H1 (cell line): ENCODE measurements at regions not wholly inside any gene's neighbourhood (a gene's known extent, or its start where the extent isn't known, plus 50 kb on each side); places are given as distances from the start of the nearest gene placed in this dataset.

ENCODE experiments used
- CTCF ChIA-PET: fragments of 300-600 bp; sonication (Branson Sonifier 250); formaldehyde crosslinking; loops from one replicate; lab custom pipeline; 2021; ENCODE audit not compliant: partially characterized antibody; lab: Charles Lee
- POLR2A ChIA-PET: fragments of 300-600 bp; sonication (Branson Sonifier 250); formaldehyde crosslinking; loops from one replicate; lab custom pipeline; 2021; ENCODE audit warnings: inconsistent platforms; ENCODE audit not compliant: partially characterized antibody; lab: Charles Lee
- DNase-seq, 2 experiments: peaks; one replicate each; pipeline versions ENCODE4 v3.0.0 to v3.0.0-alpha.2; 2010 to 2022; ENCODE audit warnings: low spot score in 2 of 2, low read depth in 1 of 2, mixed read lengths in 1 of 2
- FAIRE-seq: peaks from 2 replicates; lab custom pipeline; 2011; peaks lifted over from hg19 to GRCh38; lab: Jason Lieb, UNC
- H2AFZ ChIP-seq: 2 replicates; pipeline ENCODE4 v1.8.1; 2012; ENCODE audit warnings: low read length, inconsistent platforms
- H2AK5ac ChIP-seq: 2 replicates; pipeline ENCODE4 v1.6.1; 2013; ENCODE audit warnings: low read depth, low read length
- H2BK120ac ChIP-seq: replicated peaks from 2 replicates; pipeline ENCODE3; 2013; ENCODE audit warnings: low read depth, low read length, inconsistent platforms
- H2BK12ac ChIP-seq: 2 replicates; pipeline ENCODE4 v1.6.1; 2013; ENCODE audit warnings: low read depth, low read length
- H2BK15ac ChIP-seq: 2 replicates; pipeline ENCODE4 v1.6.1; 2013; ENCODE audit warnings: low read length
- H2BK20ac ChIP-seq: 2 replicates; pipeline ENCODE4 v1.6.1; 2013; ENCODE audit warnings: low read length
- H2BK5ac ChIP-seq: 2 replicates; pipeline ENCODE4 v1.6.1; 2013; ENCODE audit warnings: low read depth, low read length
- H3K14ac ChIP-seq: 2 replicates; pipeline ENCODE4 v1.6.1; 2013; ENCODE audit warnings: inconsistent platforms; ENCODE audit not compliant: insufficient read length
- H3K18ac ChIP-seq: 2 replicates; pipeline ENCODE4 v1.6.1; 2013; ENCODE audit warnings: low read length; ENCODE audit errors: extremely low read depth
- H3K23ac ChIP-seq: 2 replicates; pipeline ENCODE4 v1.6.1; 2013; ENCODE audit warnings: inconsistent platforms; ENCODE audit not compliant: insufficient read length
- H3K23me2 ChIP-seq: 2 replicates; pipeline ENCODE4 v1.6.1; 2013; ENCODE audit warnings: low read depth, low read length
- H3K27ac ChIP-seq: 2 replicates; pipeline ENCODE4 v1.6.1; 2011; ENCODE audit warnings: low read depth, low read length, inconsistent platforms
- H3K27me3 ChIP-seq, 4 experiments: replicated peaks in 1 of 4; 1 replicate in 1 of 4; 2 replicates in 3 of 4; pipeline versions ENCODE4 v1.6.1 to v1.8.1; 2011 to 2013; ENCODE audit warnings: low read length in 3 of 4, mild to moderate bottlenecking in 3 of 4, inconsistent platforms in 2 of 4, mixed read lengths in 2 of 4, moderate library complexity in 1 of 4; ENCODE audit not compliant: control insufficient read depth in 3 of 4, insufficient read depth in 3 of 4; ENCODE audit errors: extremely low read depth in 1 of 4
- H3K36me3 ChIP-seq, 4 experiments: 2 replicates each; pipeline versions ENCODE4 v1.6.1 to v1.8.1; 2011 to 2013; ENCODE audit warnings: mild to moderate bottlenecking in 4 of 4, low read length in 3 of 4, moderate library complexity in 2 of 4, control low read depth in 1 of 4, inconsistent platforms in 1 of 4; ENCODE audit not compliant: insufficient read depth in 4 of 4, control insufficient read depth in 2 of 4
- H3K4ac ChIP-seq: replicated peaks from 2 replicates; pipeline ENCODE3; 2013; ENCODE audit warnings: low read length, low read depth, mixed read lengths, inconsistent platforms; ENCODE audit not compliant: insufficient read length
- H3K4me1 ChIP-seq, 4 experiments: replicated peaks in 1 of 4; 1 replicate in 1 of 4; 2 replicates in 3 of 4; pipeline versions ENCODE4 v1.6.1 to v1.8.1; 2011 to 2013; ENCODE audit warnings: low read length in 3 of 4, inconsistent platforms in 2 of 4, mixed read lengths in 1 of 4; ENCODE audit not compliant: insufficient read depth in 4 of 4, control insufficient read depth in 3 of 4
- H3K4me2 ChIP-seq, 2 experiments: 2 replicates each; pipeline versions ENCODE4 v1.6.1 to v1.8.1; 2011 to 2013; ENCODE audit warnings: low read depth in 2 of 2, low read length in 2 of 2, control low read depth in 1 of 2, inconsistent platforms in 1 of 2, mild to moderate bottlenecking in 1 of 2; ENCODE audit not compliant: insufficient read depth in 1 of 2
- H3K4me3 ChIP-seq, 4 experiments: fragments of 200-600, 300-600 bp in 1 of 4; sonication (generic), shearing (Covaris generic), sonication (Bioruptor Twin) in 1 of 4; 2 replicates each; pipeline versions ENCODE4 v1.5.1 to v1.8.1; 2011 to 2016; ENCODE audit warnings: low read length in 4 of 4, low read depth in 3 of 4, control low read depth in 2 of 4, inconsistent platforms in 2 of 4, mild to moderate bottlenecking in 2 of 4, mixed read lengths in 1 of 4, moderate library complexity in 1 of 4; ENCODE audit not compliant: insufficient read depth in 2 of 4; ENCODE audit errors: extremely low read depth in 1 of 4
- H3K56ac ChIP-seq: replicated peaks from 2 replicates; pipeline ENCODE3; 2013; ENCODE audit warnings: low read depth, mild to moderate bottlenecking, mixed read lengths, low read length, inconsistent platforms; ENCODE audit not compliant: insufficient read length
- H3K79me1 ChIP-seq: 2 replicates; pipeline ENCODE4 v1.6.1; 2013; ENCODE audit warnings: low read depth, low read length, control low read depth
- H3K79me2 ChIP-seq, 2 experiments: 2 replicates each; pipeline versions ENCODE4 v1.6.1 to v1.8.1; 2012 to 2013; ENCODE audit warnings: low read length in 2 of 2, mild to moderate bottlenecking in 2 of 2, inconsistent platforms in 1 of 2; ENCODE audit not compliant: insufficient read depth in 2 of 2, control insufficient read depth in 1 of 2
- H3K9ac ChIP-seq, 4 experiments: replicated peaks in 1 of 4; 1 replicate in 1 of 4; 2 replicates in 3 of 4; pipeline versions ENCODE4 v1.6.1 to v1.8.1; 2011 to 2013; ENCODE audit warnings: low read depth in 3 of 4, low read length in 3 of 4, control low read depth in 2 of 4, mild to moderate bottlenecking in 2 of 4, moderate library complexity in 2 of 4, inconsistent platforms in 1 of 4; ENCODE audit errors: extremely low read depth in 1 of 4
- H3K9me3 ChIP-seq, 2 experiments: 2 replicates each; pipeline versions ENCODE4 v1.6.1 to v1.8.1; 2012 to 2013; ENCODE audit warnings: mild to moderate bottlenecking in 2 of 2, moderate library complexity in 2 of 2, control low read depth in 1 of 2, inconsistent platforms in 1 of 2, low read depth in 1 of 2, low read length in 1 of 2, mixed read lengths in 1 of 2; ENCODE audit not compliant: insufficient read depth in 2 of 2
- H4K20me1 ChIP-seq, 2 experiments: replicated peaks in 1 of 2; 2 replicates each; pipeline versions ENCODE3 to v1.8.1; 2011 to 2013; ENCODE audit warnings: inconsistent platforms in 2 of 2, low read length in 2 of 2, mild to moderate bottlenecking in 1 of 2; ENCODE audit not compliant: insufficient read depth in 2 of 2, control insufficient read depth in 1 of 2
- H4K5ac ChIP-seq: 2 replicates; pipeline ENCODE4 v1.6.1; 2013; ENCODE audit warnings: low read length, low read depth, mixed read lengths, inconsistent platforms; ENCODE audit not compliant: insufficient read length
- H4K8ac ChIP-seq: 2 replicates; pipeline ENCODE4 v1.8.0; 2013; ENCODE audit warnings: mild to moderate bottlenecking, moderate library complexity, low read length, inconsistent platforms; ENCODE audit not compliant: insufficient read depth; ENCODE audit errors: extremely low read depth
- H4K91ac ChIP-seq: replicated peaks from 2 replicates; pipeline ENCODE3; 2013; ENCODE audit warnings: low read length, mixed read lengths, inconsistent platforms; ENCODE audit not compliant: insufficient read length
- HDAC2 ChIP-seq, 2 experiments: fragments of 300-600 bp in 1 of 2; sonication (generic) in 1 of 2; IDR thresholded peaks; 2 replicates each; pipeline ENCODE4 v1.6.1; 2011 to 2012; ENCODE audit warnings: low read depth in 2 of 2, low read length in 2 of 2, mild to moderate bottlenecking in 2 of 2, moderate library complexity in 2 of 2, borderline replicate concordance in 1 of 2, inconsistent platforms in 1 of 2
- MAFK ChIP-seq: IDR thresholded peaks from 2 replicates; pipeline ENCODE4 v1.6.1; 2012; ENCODE audit warnings: low read depth, mild to moderate bottlenecking, improper control_type of control experiment, low read length
- WGBS, 2 experiments: shearing (Covaris generic) in 1 of 2; methylation state at CpG; one replicate each; pipeline versions ENCODE4 v1.1.6 to v1.1.7; 2013 to 2015; ENCODE audit warnings: low lambda C conversion rate in 2 of 2, mixed read lengths in 2 of 2, inconsistent platforms in 1 of 2, low coverage in 1 of 2, missing lambda C conversion rate in 1 of 2; ENCODE audit not compliant: insufficient replicate concordance in 2 of 2, insufficient coverage in 1 of 2, insufficient read length in 1 of 2; ENCODE audit errors: extremely low coverage in 1 of 2, missing lambda C conversion rate in 1 of 2; 5-methylcytosine and 5-hydroxymethylcytosine counted together

- Histone ChIP-seq H3K18ac (no peak overlapping the region), H3K79me2 (no peaks in the 10 kb centered on the region), H3K4me3 (no peak overlapping the region), H3K9ac (no peak overlapping the region), H2BK20ac (no peak overlapping the region), H2AFZ (no peak overlapping the region), H2BK12ac (no peak overlapping the region), H3K27ac (no peak overlapping the region), H3K56ac (no peak overlapping the region), H3K4ac (no peak overlapping the region), H3K27me3 (no peaks in the 10 kb centered on the region), H3K9me3 (peaks cover 11 to 12% of the 10 kb centered on the region in 2 experiments; a peak in 2 of 4 replicates), H3K79me1 (no peaks in the 10 kb centered on the region), H3K4me2 (no peak overlapping the region), H2BK5ac (no peak overlapping the region), H2BK15ac (no peak overlapping the region), H3K23ac (no peak overlapping the region), H3K23me2 (no peaks in the 10 kb centered on the region), H3K4me1 (no peaks in the 10 kb centered on the region), H2BK120ac (no peak overlapping the region), H4K8ac (no peak overlapping the region), H4K20me1 (no peaks in the 10 kb centered on the region), H2AK5ac (no peak overlapping the region), H3K14ac (no peak overlapping the region), H3K36me3 (no peaks in the 10 kb centered on the region), H4K5ac (no peak overlapping the region), H4K91ac (no peak overlapping the region)
- DNase-seq: no peak
- 89% methylated on average over 2 of the region's 2 CpGs; no CpG with 5 or more reads in 1 of the 2 experiments for WGBS, 2 experiments
- TF ChIP-seq HDAC2 (IDR thresholded peaks at IDR 0.05; ENCODE audit: borderline replicate concordance in 1 of 2, low read depth in 2 of 2, low read length in 2 of 2): no peak
- peak; percentile 63; the same call in 1 of the 2 replicates for TF ChIP-seq MAFK
- ChIA-PET CTCF (no interaction called here), POLR2A (no interaction called here)
- FAIRE-seq: no peak
Measured at GRCh38 chr11:96627376-96627775, 237.6 kb downstream of the JRKL start.
